ENCODE measurements at regions not wholly inside any gene's neighbourhood (a gene's known extent, or its start where the extent isn't known, plus 50 kb on each side); places are given as distances from the start of the nearest gene placed in this dataset.

DNA sequence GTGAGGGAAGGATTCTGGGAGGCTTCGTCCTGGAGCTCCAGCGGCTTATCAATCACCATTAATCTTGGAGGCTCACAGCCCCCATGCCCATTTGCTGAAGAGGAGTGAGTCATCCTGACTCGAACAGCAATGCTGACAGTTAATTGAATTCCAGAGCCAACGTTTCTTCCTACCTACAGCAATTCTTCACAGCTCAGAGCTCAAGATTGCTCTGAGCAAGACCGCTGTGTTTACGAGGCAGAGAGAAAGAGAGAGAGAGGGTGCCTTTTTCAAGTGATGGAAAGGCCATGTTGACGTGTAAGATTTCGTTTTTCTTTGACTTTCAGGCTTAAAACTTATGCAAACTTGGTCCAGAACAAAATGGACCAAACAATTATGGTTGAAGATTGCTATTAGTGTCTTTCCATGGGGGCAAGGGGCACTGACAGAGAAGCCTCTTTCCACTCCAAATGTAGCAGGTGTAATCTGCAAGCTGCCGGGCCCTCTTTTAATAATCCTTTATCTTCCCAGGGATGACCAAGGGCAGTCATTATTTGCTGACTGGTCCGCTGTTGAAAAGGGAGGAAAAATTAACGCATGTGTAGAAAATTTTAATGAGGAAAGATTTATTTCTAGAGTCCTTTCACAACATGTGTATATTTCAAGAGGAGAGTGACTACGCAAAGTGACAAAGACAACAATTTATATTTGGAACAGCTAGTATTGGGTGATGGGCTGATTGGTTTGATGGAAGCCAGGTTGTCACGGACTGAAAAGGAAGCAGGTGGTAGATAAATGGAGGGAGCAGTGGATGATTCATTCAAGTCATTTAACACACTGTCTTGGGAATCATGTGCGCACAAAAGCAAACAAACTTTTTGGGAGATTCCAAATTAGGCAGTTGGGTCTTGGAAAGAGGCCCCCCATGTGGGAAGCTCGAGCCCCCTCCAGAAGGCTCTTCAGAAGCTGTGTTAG is 136.1 kb upstream of the IRF2BP2 start (continued):
- TF ChIP-seq ZBTB1 (tag by site-specific recombination; IDR thresholded peaks at IDR 0.05) (no peak), ZNF354C (tag by site-specific recombination; IDR thresholded peaks at IDR 0.05; ENCODE audit: borderline replicate concordance, low read depth) (no peak), ZNF169 (tag by site-specific recombination; IDR thresholded peaks at IDR 0.05) (no peak), ZNF324 (tag by site-specific recombination; IDR thresholded peaks at IDR 0.05) (peak; percentile 84; the same call in 1 of the 2 replicates), ZNF629 (tag by site-specific recombination; IDR thresholded peaks at IDR 0.05) (peak; percentile 90), OVOL3 (tag by site-specific recombination; IDR thresholded peaks at IDR 0.05) (no peak), ZNF157 (tag by site-specific recombination; IDR thresholded peaks at IDR 0.05) (no peak), ZSCAN23 (tag by site-specific recombination; IDR thresholded peaks at IDR 0.05) (no peak), SALL2 (tag by site-specific recombination; IDR thresholded peaks at IDR 0.05; ENCODE audit: borderline replicate concordance) (no peak), ZNF664 (tag by site-specific recombination; IDR thresholded peaks at IDR 0.05) (peak; percentile 42; the same call in 1 of the 2 replicates), ZNF311 (tag by site-specific recombination; IDR thresholded peaks at IDR 0.05; ENCODE audit: borderline replicate concordance) (no peak), ZNF433 (tag by site-specific recombination; IDR thresholded peaks at IDR 0.05; ENCODE audit: low read depth) (no peak; the same call in 1 of the 2 replicates), SCRT2 (tag by site-specific recombination; IDR thresholded peaks at IDR 0.05) (0 out of 2 replicates have a peak, but pooled peaks have one; percentile 13), ZNF121 (tag by site-specific recombination; IDR thresholded peaks at IDR 0.05) (no peak), ZNF658 (tag by site-specific recombination; IDR thresholded peaks at IDR 0.05) (no peak), EGR2 (tag by site-specific recombination; IDR thresholded peaks at IDR 0.05; ENCODE audit: low read depth) (peak; percentile 94), ZNF623 (tag by site-specific recombination; IDR thresholded peaks at IDR 0.05) (no peak), ZNF423 (tag by site-specific recombination; IDR thresholded peaks at IDR 0.05) (no peak), ZNF426 (tag by site-specific recombination; IDR thresholded peaks at IDR 0.05) (no peak), ZNF654 (tag by site-specific recombination; IDR thresholded peaks at IDR 0.05; ENCODE audit: low read depth) (no peak), KLF16 (tag by site-specific recombination; IDR thresholded peaks at IDR 0.05) (peak; percentile 73), ZNF626 (tag by site-specific recombination; IDR thresholded peaks at IDR 0.05) (no peak), MEIS1 (CRISPR knock-in tag; IDR thresholded peaks at IDR 0.05; ENCODE audit: borderline replicate concordance) (0 out of 2 replicates have a peak, but pooled peaks have one; percentile 24), TRIM28 (IDR thresholded peaks at IDR 0.05; ENCODE audit: borderline replicate concordance, low read length) (peak; percentile 89; the same call in 1 of the 2 replicates)
- TF ChIP-seq, protein P1, sequence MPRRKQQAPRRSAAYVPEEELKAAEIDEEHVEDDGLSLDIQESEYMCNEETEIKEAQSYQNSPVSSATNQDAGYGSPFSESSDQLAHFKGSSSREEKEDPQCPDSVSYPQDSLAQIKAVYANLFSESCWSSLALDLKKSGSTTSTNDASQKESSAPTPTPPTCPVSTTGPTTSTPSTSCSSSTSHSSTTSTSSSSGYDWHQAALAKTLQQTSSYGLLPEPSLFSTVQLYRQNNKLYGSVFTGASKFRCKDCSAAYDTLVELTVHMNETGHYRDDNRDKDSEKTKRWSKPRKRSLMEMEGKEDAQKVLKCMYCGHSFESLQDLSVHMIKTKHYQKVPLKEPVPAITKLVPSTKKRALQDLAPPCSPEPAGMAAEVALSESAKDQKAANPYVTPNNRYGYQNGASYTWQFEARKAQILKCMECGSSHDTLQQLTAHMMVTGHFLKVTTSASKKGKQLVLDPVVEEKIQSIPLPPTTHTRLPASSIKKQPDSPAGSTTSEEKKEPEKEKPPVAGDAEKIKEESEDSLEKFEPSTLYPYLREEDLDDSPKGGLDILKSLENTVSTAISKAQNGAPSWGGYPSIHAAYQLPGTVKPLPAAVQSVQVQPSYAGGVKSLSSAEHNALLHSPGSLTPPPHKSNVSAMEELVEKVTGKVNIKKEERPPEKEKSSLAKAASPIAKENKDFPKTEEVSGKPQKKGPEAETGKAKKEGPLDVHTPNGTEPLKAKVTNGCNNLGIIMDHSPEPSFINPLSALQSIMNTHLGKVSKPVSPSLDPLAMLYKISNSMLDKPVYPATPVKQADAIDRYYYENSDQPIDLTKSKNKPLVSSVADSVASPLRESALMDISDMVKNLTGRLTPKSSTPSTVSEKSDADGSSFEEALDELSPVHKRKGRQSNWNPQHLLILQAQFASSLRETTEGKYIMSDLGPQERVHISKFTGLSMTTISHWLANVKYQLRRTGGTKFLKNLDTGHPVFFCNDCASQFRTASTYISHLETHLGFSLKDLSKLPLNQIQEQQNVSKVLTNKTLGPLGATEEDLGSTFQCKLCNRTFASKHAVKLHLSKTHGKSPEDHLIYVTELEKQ (tag by site-specific recombination; IDR thresholded peaks at IDR 0.05; ENCODE audit: borderline replicate concordance) = peak; percentile 96; the same call in 1 of the 2 replicates
- TF ChIP-seq, protein P2, sequence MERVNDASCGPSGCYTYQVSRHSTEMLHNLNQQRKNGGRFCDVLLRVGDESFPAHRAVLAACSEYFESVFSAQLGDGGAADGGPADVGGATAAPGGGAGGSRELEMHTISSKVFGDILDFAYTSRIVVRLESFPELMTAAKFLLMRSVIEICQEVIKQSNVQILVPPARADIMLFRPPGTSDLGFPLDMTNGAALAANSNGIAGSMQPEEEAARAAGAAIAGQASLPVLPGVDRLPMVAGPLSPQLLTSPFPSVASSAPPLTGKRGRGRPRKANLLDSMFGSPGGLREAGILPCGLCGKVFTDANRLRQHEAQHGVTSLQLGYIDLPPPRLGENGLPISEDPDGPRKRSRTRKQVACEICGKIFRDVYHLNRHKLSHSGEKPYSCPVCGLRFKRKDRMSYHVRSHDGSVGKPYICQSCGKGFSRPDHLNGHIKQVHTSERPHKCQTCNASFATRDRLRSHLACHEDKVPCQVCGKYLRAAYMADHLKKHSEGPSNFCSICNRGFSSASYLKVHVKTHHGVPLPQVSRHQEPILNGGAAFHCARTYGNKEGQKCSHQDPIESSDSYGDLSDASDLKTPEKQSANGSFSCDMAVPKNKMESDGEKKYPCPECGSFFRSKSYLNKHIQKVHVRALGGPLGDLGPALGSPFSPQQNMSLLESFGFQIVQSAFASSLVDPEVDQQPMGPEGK (tag by site-specific recombination; IDR thresholded peaks at IDR 0.05) = peak; percentile 97
- TF ChIP-seq, protein P3, sequence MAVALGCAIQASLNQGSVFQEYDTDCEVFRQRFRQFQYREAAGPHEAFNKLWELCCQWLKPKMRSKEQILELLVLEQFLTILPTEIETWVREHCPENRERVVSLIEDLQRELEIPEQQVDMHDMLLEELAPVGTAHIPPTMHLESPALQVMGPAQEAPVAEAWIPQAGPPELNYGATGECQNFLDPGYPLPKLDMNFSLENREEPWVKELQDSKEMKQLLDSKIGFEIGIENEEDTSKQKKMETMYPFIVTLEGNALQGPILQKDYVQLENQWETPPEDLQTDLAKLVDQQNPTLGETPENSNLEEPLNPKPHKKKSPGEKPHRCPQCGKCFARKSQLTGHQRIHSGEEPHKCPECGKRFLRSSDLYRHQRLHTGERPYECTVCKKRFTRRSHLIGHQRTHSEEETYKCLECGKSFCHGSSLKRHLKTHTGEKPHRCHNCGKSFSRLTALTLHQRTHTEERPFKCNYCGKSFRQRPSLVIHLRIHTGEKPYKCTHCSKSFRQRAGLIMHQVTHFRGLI (tag by site-specific recombination; IDR thresholded peaks at IDR 0.05) = peak; percentile 10; the same call in 1 of the 2 replicates
- TF ChIP-seq, protein P4, sequence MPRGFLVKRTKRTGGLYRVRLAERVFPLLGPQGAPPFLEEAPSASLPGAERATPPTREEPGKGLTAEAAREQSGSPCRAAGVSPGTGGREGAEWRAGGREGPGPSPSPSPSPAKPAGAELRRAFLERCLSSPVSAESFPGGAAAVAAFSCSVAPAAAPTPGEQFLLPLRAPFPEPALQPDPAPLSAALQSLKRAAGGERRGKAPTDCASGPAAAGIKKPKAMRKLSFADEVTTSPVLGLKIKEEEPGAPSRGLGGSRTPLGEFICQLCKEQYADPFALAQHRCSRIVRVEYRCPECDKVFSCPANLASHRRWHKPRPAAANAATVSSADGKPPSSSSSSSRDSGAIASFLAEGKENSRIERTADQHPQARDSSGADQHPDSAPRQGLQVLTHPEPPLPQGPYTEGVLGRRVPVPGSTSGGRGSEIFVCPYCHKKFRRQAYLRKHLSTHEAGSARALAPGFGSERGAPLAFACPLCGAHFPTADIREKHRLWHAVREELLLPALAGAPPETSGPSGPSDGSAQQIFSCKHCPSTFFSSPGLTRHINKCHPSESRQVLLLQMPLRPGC (tag by site-specific recombination; IDR thresholded peaks at IDR 0.05) = peak; percentile 97
- TF ChIP-seq, protein P5, sequence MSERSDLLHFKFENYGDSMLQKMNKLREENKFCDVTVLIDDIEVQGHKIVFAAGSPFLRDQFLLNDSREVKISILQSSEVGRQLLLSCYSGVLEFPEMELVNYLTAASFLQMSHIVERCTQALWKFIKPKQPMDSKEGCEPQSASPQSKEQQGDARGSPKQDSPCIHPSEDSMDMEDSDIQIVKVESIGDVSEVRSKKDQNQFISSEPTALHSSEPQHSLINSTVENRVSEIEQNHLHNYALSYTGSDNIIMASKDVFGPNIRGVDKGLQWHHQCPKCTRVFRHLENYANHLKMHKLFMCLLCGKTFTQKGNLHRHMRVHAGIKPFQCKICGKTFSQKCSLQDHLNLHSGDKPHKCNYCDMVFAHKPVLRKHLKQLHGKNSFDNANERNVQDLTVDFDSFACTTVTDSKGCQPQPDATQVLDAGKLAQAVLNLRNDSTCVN (tag by site-specific recombination; optimal IDR thresholded peaks at IDR 0.05) = no peak

All from HEK293 (cell line).